ENCODE measurements at regions not wholly inside any gene's neighbourhood (a gene's known extent, or its start where the extent isn't known, plus 50 kb on each side); places are given as distances from the start of the nearest gene placed in this dataset.
"Not testable (repeated sequence)": the region's sequence is repeated elsewhere in the genome, so short reads cannot be mapped to it uniquely, and the experiment has no call there.

DNA sequence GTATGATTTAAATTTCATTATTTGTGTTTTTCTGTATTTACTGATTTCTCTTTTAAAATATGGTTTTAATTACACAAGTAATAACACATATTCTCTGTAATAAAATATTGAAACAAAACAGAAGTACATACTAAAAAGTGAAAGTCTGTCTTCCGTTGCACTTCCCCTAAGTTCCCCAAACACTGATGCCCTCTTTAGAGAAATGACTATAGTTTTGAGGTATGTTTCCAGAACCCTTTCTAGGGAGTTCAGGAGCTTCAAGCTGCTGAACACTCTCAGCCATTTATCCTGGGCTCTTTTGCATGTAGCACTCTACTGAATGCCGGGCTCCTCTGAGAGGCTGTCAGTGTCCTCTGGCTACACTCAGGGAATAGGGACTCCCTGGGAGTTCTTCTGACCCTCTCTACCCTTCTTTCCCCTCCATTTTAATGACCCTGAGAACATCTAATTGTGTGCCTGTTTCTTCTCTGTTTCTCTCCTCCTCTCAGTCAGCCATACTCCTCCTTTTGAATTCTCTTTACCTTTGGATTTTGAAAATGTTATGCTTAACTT is 60.4 kb upstream of the KCNAB1 start:
- no peak for DNase-seq
- TF ChIP-seq, protein P1, sequence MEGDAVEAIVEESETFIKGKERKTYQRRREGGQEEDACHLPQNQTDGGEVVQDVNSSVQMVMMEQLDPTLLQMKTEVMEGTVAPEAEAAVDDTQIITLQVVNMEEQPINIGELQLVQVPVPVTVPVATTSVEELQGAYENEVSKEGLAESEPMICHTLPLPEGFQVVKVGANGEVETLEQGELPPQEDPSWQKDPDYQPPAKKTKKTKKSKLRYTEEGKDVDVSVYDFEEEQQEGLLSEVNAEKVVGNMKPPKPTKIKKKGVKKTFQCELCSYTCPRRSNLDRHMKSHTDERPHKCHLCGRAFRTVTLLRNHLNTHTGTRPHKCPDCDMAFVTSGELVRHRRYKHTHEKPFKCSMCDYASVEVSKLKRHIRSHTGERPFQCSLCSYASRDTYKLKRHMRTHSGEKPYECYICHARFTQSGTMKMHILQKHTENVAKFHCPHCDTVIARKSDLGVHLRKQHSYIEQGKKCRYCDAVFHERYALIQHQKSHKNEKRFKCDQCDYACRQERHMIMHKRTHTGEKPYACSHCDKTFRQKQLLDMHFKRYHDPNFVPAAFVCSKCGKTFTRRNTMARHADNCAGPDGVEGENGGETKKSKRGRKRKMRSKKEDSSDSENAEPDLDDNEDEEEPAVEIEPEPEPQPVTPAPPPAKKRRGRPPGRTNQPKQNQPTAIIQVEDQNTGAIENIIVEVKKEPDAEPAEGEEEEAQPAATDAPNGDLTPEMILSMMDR (IDR thresholded peaks at IDR 0.05; ENCODE audit: low read depth, low read length), result no peak
- Histone ChIP-seq H3K9me3 (no peaks in the 10 kb centered on the region), H3K27me3 (peaks cover 10% of the 10 kb centered on the region), H3K4me1 (no peaks in the 10 kb centered on the region), H3K4me3 (ENCODE audit: low read depth, low read length) (no peak overlapping the region), H3K36me3 (no peaks in the 10 kb centered on the region)

DNA sequence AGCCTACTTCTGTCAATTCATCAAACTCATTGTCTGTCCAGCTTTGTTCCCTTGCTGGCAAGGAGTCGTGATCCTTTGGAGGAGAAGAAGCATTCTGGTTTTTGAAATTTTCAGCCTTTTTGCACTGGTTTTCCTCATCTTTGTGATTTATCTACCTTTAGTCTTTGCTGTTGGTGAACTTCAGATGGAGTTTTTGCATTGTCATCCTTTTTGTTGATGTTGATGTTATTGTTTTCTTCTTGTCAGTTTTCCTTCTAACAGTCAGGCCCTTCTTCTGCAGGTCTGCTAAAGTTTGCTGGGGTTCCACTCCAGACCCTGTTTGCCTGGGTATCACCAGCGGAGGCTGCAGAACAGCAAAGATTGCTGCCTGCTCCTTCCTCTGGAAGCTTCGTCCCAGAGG is 52.2 kb upstream of the KCNAB1 start:
- H3K9me3 ChIP-seq; H3K4me3 ChIP-seq (ENCODE audit: low read depth, low read length); H3K4me1 ChIP-seq; H3K27me3 ChIP-seq; H3K36me3 ChIP-seq; DNase-seq: not testable (repeated sequence)

GRCh38 chr3:156070028-156070427 is 50.4 kb upstream of the KCNAB1 start:
- H3K9me3 ChIP-seq, result no peaks in the 10 kb centered on the region
- H3K36me3 ChIP-seq, result no peaks in the 10 kb centered on the region
- H3K4me3 ChIP-seq (ENCODE audit: low read depth, low read length), result no peak overlapping the region

More at GRCh38 chr3:156070028-156070427, 50.4 kb upstream of the KCNAB1 start:
- H3K4me1 ChIP-seq, result no peaks in the 10 kb centered on the region
- H3K27me3 ChIP-seq, result peaks cover 2% of the 10 kb centered on the region; the same call in 1 of the 2 replicates
- no peak for DNase-seq
- TF ChIP-seq, protein P1 (IDR thresholded peaks at IDR 0.05; ENCODE audit: low read depth, low read length), result no peak

All from BE2C (cell line).